ENCODE measurements at regions not wholly inside any gene's neighbourhood (a gene's known extent, or its start where the extent isn't known, plus 50 kb on each side); places are given as distances from the start of the nearest gene placed in this dataset.
A peak's percentile ranks its signal among the peaks of the same experiment; 100 is the strongest.

- no peak overlapping the region for H3K14ac ChIP-seq (replicated peaks; ENCODE audit: low read depth, low read length)
- no peaks in the 10 kb centered on the region for H3K9me1 ChIP-seq (ENCODE audit: insufficient read depth, low read length)
- H3K36me3 ChIP-seq (ENCODE audit: control insufficient read depth, insufficient read depth, low read length) = no peaks in the 10 kb centered on the region
- ChIA-PET POLR2A (ENCODE audit: unreplicated experiment) (no interaction called here), CTCF (no interaction called here)
- H2AK5ac ChIP-seq (ENCODE audit: low read depth, low read length) = no peak overlapping the region
- intact Hi-C loops (cut with micrococcal nuclease) = no loop called here
- no peak overlapping the region for H4K8ac ChIP-seq (ENCODE audit: low read depth in 2 of 2, low read length in 2 of 2)
- no peak overlapping the region for H3K23ac ChIP-seq (ENCODE audit: low read depth, low read length)
- no peak overlapping the region for H3K56ac ChIP-seq (ENCODE audit: extremely low read depth, insufficient read depth, low read length)
- H3K18ac ChIP-seq (ENCODE audit: low read depth, low read length) = no peak overlapping the region
- TF ChIP-seq ELK1 (IDR thresholded peaks at IDR 0.05; ENCODE audit: borderline replicate concordance, low read depth, low read length) (no peak), RFX5 (IDR thresholded peaks at IDR 0.05; ENCODE audit: low read depth, low read length) (no peak), CTCF (conservative IDR thresholded peaks at IDR 0.05; ENCODE audit: low read depth, low read length) (no peak), MXI1 (IDR thresholded peaks at IDR 0.05; ENCODE audit: borderline replicate concordance, low read depth, low read length) (no peak), MAFK (IDR thresholded peaks at IDR 0.05; ENCODE audit: low read depth, low read length) (no peak), NFE2L2 (IDR thresholded peaks at IDR 0.05; ENCODE audit: low read depth, low read length) (no peak), FOS (IDR thresholded peaks at IDR 0.05; ENCODE audit: low read depth, low read length) (no peak), CHD1 (IDR thresholded peaks at IDR 0.05; ENCODE audit: low read depth, low read length) (no peak), CEBPB (IDR thresholded peaks at IDR 0.05; ENCODE audit: low read depth, low read length) (no peak), RCOR1 (IDR thresholded peaks at IDR 0.05; ENCODE audit: insufficient replicate concordance, low read length) (no peak), BHLHE40 (IDR thresholded peaks at IDR 0.05; ENCODE audit: low read depth, low read length) (no peak), RAD21 (IDR thresholded peaks at IDR 0.05; ENCODE audit: low read length) (no peak), USF2 (IDR thresholded peaks at IDR 0.05; ENCODE audit: low read depth, low read length) (no peak), SMC3 (IDR thresholded peaks at IDR 0.05; ENCODE audit: low read depth, low read length) (no peak), POLR2A (IDR thresholded peaks at IDR 0.05; ENCODE audit: low read depth, low read length) (no peak), MAZ (IDR thresholded peaks at IDR 0.05; ENCODE audit: borderline replicate concordance, low read depth, low read length) (no peak)
- H2AK9ac ChIP-seq (replicated peaks; ENCODE audit: low read depth, low read length, poor library complexity) = peak overlapping the region; percentile 28
- WGBS, 2 experiments (ENCODE audit: extremely low coverage in 2 of 2, insufficient read length in 1 of 2) = 41% methylated on average over 5 of the region's 8 CpGs; no CpG with 5 or more reads in 1 of the 2 experiments
- no peaks in the 10 kb centered on the region for H3K9me3 ChIP-seq (ENCODE audit: control insufficient read depth, insufficient read depth, low read length)
- no peak overlapping the region for H3K4me3 ChIP-seq (ENCODE audit: insufficient read depth, low read depth, low read length)
- no TSS peak for BruUV-seq (replicated peaks)
- H2BK15ac ChIP-seq (ENCODE audit: low read depth, low read length) = no peak overlapping the region
- H3K79me1 ChIP-seq (ENCODE audit: low read depth in 1 of 2, low read length in 2 of 2) = no peaks in the 10 kb centered on the region
- no peak overlapping the region for H2BK120ac ChIP-seq (ENCODE audit: low read depth, low read length)
- DNase-seq = no peak
- H2BK5ac ChIP-seq (ENCODE audit: low read depth, low read length, poor library complexity, severe bottlenecking) = no peak overlapping the region
- no peaks in the 10 kb centered on the region; the same call in 1 of the 2 replicates for H3K4me1 ChIP-seq (ENCODE audit: control insufficient read depth, insufficient read depth, low read length)
- H3K27ac ChIP-seq (ENCODE audit: insufficient read depth, low read length) = no peak overlapping the region
- no peak overlapping the region for H4K5ac ChIP-seq (ENCODE audit: low read depth, low read length)
- no peaks in the 10 kb centered on the region for H4K20me1 ChIP-seq (ENCODE audit: insufficient read depth, low read length)
- no peak overlapping the region for H2BK20ac ChIP-seq (ENCODE audit: low read depth, low read length)
- no peak overlapping the region for H2AFZ ChIP-seq (replicated peaks; ENCODE audit: low read length, poor library complexity)
- in situ Hi-C loops (cut with MboI; ENCODE audit: low sequenced_read_pairs) = no loop called here
- no peak overlapping the region for H3K4me2 ChIP-seq (ENCODE audit: low read depth, low read length)
- H3K4ac ChIP-seq (ENCODE audit: low read depth, low read length) = no peak overlapping the region
- H4K91ac ChIP-seq (ENCODE audit: insufficient read depth, low read depth, low read length) = no peak overlapping the region
- ATAC-seq (ENCODE audit: low read depth) = no peak
- H3K27me3 ChIP-seq (ENCODE audit: control insufficient read depth, insufficient read depth, low read length) = peaks cover 24% of the 10 kb centered on the region
- dilution Hi-C loops (cut with HindIII; ENCODE audit: low sequenced_read_pairs, unreplicated experiment) = no loop called here
- no peak overlapping the region for H3K9ac ChIP-seq (ENCODE audit: low read depth, low read length)
These were observed 77.2 kb upstream of the PCBD1 start for GRCh38 chr10:70965566-70965965.

All from IMR-90 (cell line).